Endothelial cell of umbilical vein (primary cell): ENCODE measurements at regions not wholly inside any gene's neighbourhood (a gene's known extent, or its start where the extent isn't known, plus 50 kb on each side); places are given as distances from the start of the nearest gene placed in this dataset.

Source experiments
- BruUV-seq: library from RNA; stranded (reverse); fragments of 400-500 nt; replicated peaks from 2 replicates; lab custom pipeline; 2021; lab: Mats Ljungman, UMichigan
- CTCF ChIA-PET: fragments of 300-600, 350-600 bp; sonication (Branson Sonifier 250); formaldehyde crosslinking; loops from one replicate; lab custom pipeline; 2021; ENCODE audit warnings: antibody characterized with exemption, inconsistent platforms; lab: Charles Lee
- POLR2A ChIA-PET: fragments of 300-600, 350-600 bp; sonication (Branson Sonifier 250); formaldehyde crosslinking; loops from one replicate; lab custom pipeline; 2021; ENCODE audit warnings: antibody characterized with exemption, inconsistent platforms; lab: Charles Lee
- DNase-seq: peaks from one replicate; pipeline ENCODE4 v3.0.0-alpha.2; 2011; ENCODE audit warnings: low read depth, low spot score
- FAIRE-seq: peaks from 2 replicates; lab custom pipeline; 2011; peaks lifted over from hg19 to GRCh38; lab: Jason Lieb, UNC
- H2AFZ ChIP-seq: 2 replicates; pipeline ENCODE4 v1.6.0; 2012; ENCODE audit warnings: low read depth, low read length, control low read depth, inconsistent platforms
- H3K27ac ChIP-seq: 2 replicates; pipeline ENCODE4 v1.5.1; 2011; ENCODE audit warnings: low read depth, mild to moderate bottlenecking, control low read depth, low read length, moderate library complexity; ENCODE audit not compliant: insufficient read depth
- H3K27me3 ChIP-seq, 2 experiments: 2 replicates each; pipeline versions ENCODE4 v1.6.0 to v1.6.1; 2011; ENCODE audit warnings: low read length in 2 of 2, mixed read lengths in 1 of 2; ENCODE audit not compliant: control insufficient read depth in 2 of 2, insufficient read depth in 2 of 2
- H3K36me3 ChIP-seq, 2 experiments: 2 replicates in 1 of 2; 3 replicates in 1 of 2; pipeline ENCODE4 v1.5.1; 2011; ENCODE audit warnings: low read length in 2 of 2, mild to moderate bottlenecking in 1 of 2, moderate library complexity in 1 of 2; ENCODE audit not compliant: control insufficient read depth in 2 of 2, insufficient read depth in 2 of 2; ENCODE audit errors: extremely low read depth in 1 of 2
- H3K4me1 ChIP-seq: 3 replicates; pipeline ENCODE4 v1.5.1; 2011; ENCODE audit warnings: mild to moderate bottlenecking, low read length; ENCODE audit not compliant: control insufficient read depth, insufficient read depth; ENCODE audit errors: extremely low read depth
- H3K4me2 ChIP-seq: 2 replicates; pipeline ENCODE4 v1.6.1; 2011; ENCODE audit warnings: low read length, control low read depth, mixed read lengths; ENCODE audit not compliant: insufficient read depth
- H3K4me3 ChIP-seq, 3 experiments: fragments of 200-600 bp in 1 of 3; sonication (generic), shearing (Covaris generic) in 1 of 3; replicated peaks in 1 of 3; 2 replicates each; pipeline ENCODE4 v1.5.1; 2011 to 2016; ENCODE audit warnings: control low read depth in 3 of 3, low read length in 3 of 3, mild to moderate bottlenecking in 2 of 3, inconsistent platforms in 1 of 3, low read depth in 1 of 3, moderate library complexity in 1 of 3; ENCODE audit not compliant: insufficient read depth in 1 of 3
- H3K79me2 ChIP-seq: 2 replicates; pipeline ENCODE4 v1.6.0; 2012; ENCODE audit warnings: low read length, inconsistent platforms; ENCODE audit not compliant: control insufficient read depth, insufficient read depth
- H3K9ac ChIP-seq: replicated peaks from 2 replicates; pipeline ENCODE3; 2011; ENCODE audit warnings: low read length, control low read depth; ENCODE audit not compliant: insufficient read depth; ENCODE audit errors: extremely low read depth
- H3K9me1 ChIP-seq: replicated peaks from 3 replicates; pipeline ENCODE4 v1.6.0; 2011; ENCODE audit warnings: mild to moderate bottlenecking, low read length; ENCODE audit not compliant: control insufficient read depth, insufficient read depth; ENCODE audit errors: extremely low read depth
- H3K9me3 ChIP-seq: replicated peaks from 2 replicates; pipeline ENCODE4 v1.5.1; 2012; ENCODE audit warnings: low read length, inconsistent platforms; ENCODE audit not compliant: control insufficient read depth, insufficient read depth
- H4K20me1 ChIP-seq: replicated peaks from 2 replicates; pipeline ENCODE3; 2011; ENCODE audit warnings: mild to moderate bottlenecking, low read length; ENCODE audit not compliant: control insufficient read depth, insufficient read depth; ENCODE audit errors: extremely low read depth
- CTCF ChIP-seq, 2 donors: IDR thresholded peaks; 1 replicate in 1 of 2; 2 replicates in 1 of 2; pipeline ENCODE4 v1.5.1; 2011; ENCODE audit warnings: low read length in 2 of 2, mild to moderate bottlenecking in 2 of 2, moderate library complexity in 2 of 2, control low read depth in 1 of 2, inconsistent platforms in 1 of 2, low read depth in 1 of 2; ENCODE audit not compliant: insufficient read depth in 1 of 2; ENCODE audit errors: extremely low read depth in 1 of 2
- EZH2 ChIP-seq: IDR thresholded peaks from 2 replicates; pipeline ENCODE4 v1.6.1; 2012; ENCODE audit warnings: borderline replicate concordance, low read depth, mild to moderate bottlenecking, moderate library complexity, low read length, inconsistent platforms; ENCODE audit not compliant: severe bottlenecking
- FOS ChIP-seq: IDR thresholded peaks from 2 replicates; pipeline ENCODE4 v1.6.1; 2011; ENCODE audit warnings: mild to moderate bottlenecking, low read length, moderate library complexity, borderline replicate concordance; ENCODE audit not compliant: insufficient read depth
- GATA2 ChIP-seq: IDR thresholded peaks from 2 replicates; pipeline ENCODE4 v1.7.0; 2011; ENCODE audit warnings: low read depth, mild to moderate bottlenecking, moderate library complexity, mixed read lengths, low read length; ENCODE audit not compliant: insufficient read length, insufficient read depth
- JUN ChIP-seq: IDR thresholded peaks from 2 replicates; pipeline ENCODE4 v1.6.1; 2011; ENCODE audit warnings: borderline replicate concordance, low read depth; ENCODE audit not compliant: insufficient read length, insufficient read depth
- MAX ChIP-seq: IDR thresholded peaks from 2 replicates; pipeline ENCODE4 v1.6.1; 2011; ENCODE audit not compliant: insufficient read depth, insufficient read length
- MYC ChIP-seq: IDR thresholded peaks from one replicate; pipeline ENCODE4 v1.6.1; 2011; ENCODE audit warnings: mild to moderate bottlenecking, low read depth, low read length
- POLR2A ChIP-seq: IDR thresholded peaks from 2 replicates; pipeline ENCODE4 v1.6.1; 2012; ENCODE audit warnings: low read depth, mild to moderate bottlenecking, control low read depth, low read length
- POLR2AphosphoS5 ChIP-seq: IDR thresholded peaks from 2 replicates; pipeline ENCODE4 v1.6.1; 2012; ENCODE audit warnings: low read depth, mild to moderate bottlenecking, control low read depth, low read length, moderate library complexity; ENCODE audit not compliant: insufficient read depth
- dilution Hi-C: fragments of 300-500 bp; cut with MboI; formaldehyde crosslinking; loops from one replicate; pipeline ENCODE4 v1.15.0; 2019; ENCODE audit warnings: low sequenced_read_pairs; ENCODE audit not compliant: extremely low pct_ligation_motif_present
- intact Hi-C: fragments of 100-400 bp; cut with micrococcal nuclease; formaldehyde crosslinking; loops from one replicate; pipeline ENCODE4 v1.10.0; 2022

- no peaks in the 10 kb centered on the region for H3K36me3 ChIP-seq
- no peak overlapping the region for H3K27ac ChIP-seq
- H3K4me3 ChIP-seq: no peak overlapping the region
- DNase-seq (no peak), FAIRE-seq (no peak)
- H3K9me3 ChIP-seq: no peaks in the 10 kb centered on the region
- no peaks in the 10 kb centered on the region for H3K27me3 ChIP-seq
- no peaks in the 10 kb centered on the region for H3K79me2 ChIP-seq
- intact Hi-C loops (no loop called here), dilution Hi-C loops (no loop called here)
- no peaks in the 10 kb centered on the region for H3K4me1 ChIP-seq
- H3K4me2 ChIP-seq: no peak overlapping the region
- H3K9ac ChIP-seq: no peak overlapping the region
- ChIA-PET POLR2A (no interaction called here), CTCF (interaction anchor here (1.3 kb wide), 1 partner anchor 41 kb away, joined by 3 read pairs; no protein-coding TSS in a partner anchor)
- H2AFZ ChIP-seq: no peak overlapping the region
- no peaks in the 10 kb centered on the region for H3K9me1 ChIP-seq
- BruUV-seq: no TSS peak
- no peaks in the 10 kb centered on the region for H4K20me1 ChIP-seq
- no peak for TF ChIP-seq MYC
- no peak for TF ChIP-seq CTCF (IDR thresholded peaks at IDR 0.05; ENCODE audit: extremely low read depth in 1 of 2, insufficient read depth in 1 of 2, low read depth in 1 of 2, low read length in 2 of 2)
- TF ChIP-seq MAX: no peak
- no peak for TF ChIP-seq POLR2AphosphoS5
- TF ChIP-seq EZH2: no peak
- no peak for TF ChIP-seq GATA2
- no peak for TF ChIP-seq FOS
- TF ChIP-seq JUN: no peak
- TF ChIP-seq POLR2A: no peak
Measured at GRCh38 chr6:122143813-122144601, 255.4 kb upstream of the HSF2 start.
